HG03108 (cell line): ENCODE measurements at regions not wholly inside any gene's neighbourhood (a gene's known extent, or its start where the extent isn't known, plus 50 kb on each side); places are given as distances from the start of the nearest gene placed in this dataset.

Source experiments
- ATAC-seq: cut with Tn5 transposase; IDR thresholded peaks from one replicate; pipeline ENCODE4 v1.9.1; 2021; ENCODE audit warnings: moderate library complexity; ENCODE audit not compliant: unreplicated experiment

DNA sequence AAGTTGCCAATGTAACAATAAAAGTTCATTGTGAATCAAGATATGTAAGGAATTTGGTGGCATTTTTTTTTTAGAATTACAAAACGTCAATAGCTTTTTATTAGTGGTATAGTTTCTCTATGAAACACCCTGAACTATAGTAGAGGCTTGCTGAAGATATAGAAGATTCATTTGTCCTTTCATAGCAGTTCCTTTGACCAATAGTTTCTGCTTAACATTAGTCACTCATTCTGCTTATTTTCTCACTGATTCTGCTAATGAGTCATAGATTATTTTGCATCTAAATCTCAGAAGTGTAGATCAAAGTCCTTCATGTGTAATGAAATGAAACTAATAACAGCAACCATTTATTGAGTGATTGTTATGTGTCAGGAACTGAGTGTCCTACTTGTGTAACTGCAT is 205.0 kb upstream of the TET2 start:
- no peak for ATAC-seq

DNA sequence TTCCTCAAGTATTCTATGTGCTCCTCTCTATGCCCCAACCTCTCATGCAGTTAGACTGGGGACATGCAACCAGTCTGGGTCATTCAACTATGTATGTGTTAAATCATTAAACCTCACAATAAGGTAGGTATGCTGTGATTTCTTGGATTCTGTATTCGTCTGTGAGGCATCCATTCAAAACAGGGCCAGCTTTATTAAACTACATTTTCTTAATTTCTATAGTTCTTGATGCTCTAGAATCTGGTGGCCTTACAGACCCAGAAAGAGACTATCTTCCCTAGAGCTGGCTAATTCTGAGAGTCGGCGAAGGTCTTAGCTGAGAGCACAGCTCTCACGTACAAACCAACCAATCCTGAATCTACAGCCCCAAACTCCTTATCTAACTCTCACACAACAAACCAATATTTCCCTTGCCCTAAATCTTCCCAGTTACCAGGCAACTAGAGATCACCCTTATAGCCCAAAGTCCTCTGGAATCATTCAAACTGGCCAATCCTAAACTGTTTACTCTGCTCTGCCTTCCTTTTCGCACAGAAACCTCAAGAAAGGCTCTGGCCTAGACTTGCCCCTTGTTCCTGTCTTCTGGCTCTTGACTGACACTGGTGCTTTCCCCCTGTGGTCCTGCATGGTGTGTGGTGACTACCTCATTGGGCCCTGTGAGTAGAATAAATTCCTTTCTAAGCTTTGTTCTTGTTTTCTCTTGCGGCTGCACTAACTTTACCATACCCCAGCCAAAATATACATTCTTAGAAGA is 203.5 kb upstream of the TET2 start:
- no peak for ATAC-seq

DNA sequence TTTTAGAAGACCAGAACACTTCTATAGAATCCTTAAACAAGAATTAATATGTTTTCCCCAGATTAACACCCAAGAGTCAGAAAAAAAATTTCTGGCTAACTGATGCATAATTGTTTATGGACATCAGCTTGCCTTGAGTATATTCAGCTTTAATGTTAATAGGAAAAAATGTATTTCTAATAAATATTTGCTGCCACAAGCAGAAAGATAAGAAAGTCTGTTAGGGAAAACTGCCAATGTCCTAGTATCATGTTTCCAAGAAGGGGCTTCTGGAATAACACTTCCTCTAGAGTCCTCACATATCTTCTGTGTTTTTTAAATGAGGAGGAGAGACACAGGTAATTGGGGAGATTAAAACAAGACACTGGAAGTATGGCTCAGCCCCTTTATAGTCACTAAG is 202.1 kb upstream of the TET2 start:
- no peak for ATAC-seq

DNA sequence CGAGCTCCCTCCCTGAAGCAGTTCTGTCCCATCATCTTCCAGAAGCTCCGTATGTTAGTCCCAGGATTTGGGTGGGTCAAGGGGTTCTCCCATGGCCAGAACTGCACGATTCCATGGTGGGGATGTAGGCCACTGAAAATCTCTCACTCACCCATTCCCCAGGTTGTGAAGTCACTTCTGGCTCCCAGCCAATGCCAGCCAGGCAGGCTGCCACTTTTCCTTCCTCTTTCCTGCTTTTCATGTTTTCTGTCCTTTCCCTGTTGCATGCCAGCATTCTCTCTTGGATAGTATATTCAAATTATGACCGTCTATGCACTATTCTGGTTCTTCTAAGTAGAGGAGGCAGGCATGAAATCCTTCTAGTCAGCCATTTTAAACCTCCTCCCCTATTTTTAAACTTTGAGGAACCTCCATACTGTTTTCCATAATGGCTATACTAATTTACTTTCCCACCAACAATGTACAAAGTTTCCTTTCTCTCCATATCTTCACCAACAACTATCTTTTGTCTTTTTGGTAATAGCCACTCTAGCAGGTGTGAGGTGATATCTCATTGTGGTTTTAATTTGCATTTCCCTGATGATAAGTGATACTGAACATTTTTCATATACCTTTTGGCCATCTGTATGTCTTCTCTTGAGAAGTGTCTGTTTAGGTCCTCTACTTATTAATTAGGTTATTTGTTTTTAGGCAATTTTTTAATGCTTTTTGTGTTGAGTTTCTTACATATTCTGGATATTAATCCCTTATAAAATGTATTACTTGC is 182.1 kb upstream of the TET2 start:
- ATAC-seq: no peak

DNA sequence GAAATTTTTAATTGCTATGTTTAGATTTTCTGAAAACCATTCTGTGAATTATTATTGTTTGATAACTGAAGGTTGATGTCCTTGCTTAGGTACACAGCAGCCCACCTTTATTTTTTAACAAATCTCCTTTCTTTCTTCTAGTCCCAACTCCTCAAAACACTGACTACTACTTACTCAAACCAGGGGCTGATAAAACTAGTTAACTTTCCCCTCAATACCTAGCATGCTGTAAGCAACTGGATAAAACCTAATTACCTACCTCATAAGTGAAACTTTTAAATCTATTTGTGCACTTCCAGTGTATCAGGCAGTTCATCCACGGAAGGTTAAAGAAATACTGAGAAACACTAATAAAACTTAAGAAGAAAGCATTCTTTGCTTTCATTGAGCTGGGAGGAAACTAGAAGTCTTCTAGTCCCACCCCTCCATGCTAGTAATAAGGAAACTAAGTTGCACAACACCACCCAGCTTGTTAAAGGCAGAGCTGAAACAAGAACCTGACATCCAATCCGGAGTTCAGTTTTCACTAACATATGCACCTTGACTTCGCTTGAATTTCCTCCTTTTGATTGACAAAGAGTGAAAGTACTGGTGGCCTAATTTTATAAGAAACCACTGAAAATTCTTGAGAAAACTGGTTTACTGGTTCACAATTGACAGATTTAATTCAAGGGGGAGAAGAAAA is 180.2 kb upstream of the TET2 start:
- peak; percentile 97 for ATAC-seq

DNA sequence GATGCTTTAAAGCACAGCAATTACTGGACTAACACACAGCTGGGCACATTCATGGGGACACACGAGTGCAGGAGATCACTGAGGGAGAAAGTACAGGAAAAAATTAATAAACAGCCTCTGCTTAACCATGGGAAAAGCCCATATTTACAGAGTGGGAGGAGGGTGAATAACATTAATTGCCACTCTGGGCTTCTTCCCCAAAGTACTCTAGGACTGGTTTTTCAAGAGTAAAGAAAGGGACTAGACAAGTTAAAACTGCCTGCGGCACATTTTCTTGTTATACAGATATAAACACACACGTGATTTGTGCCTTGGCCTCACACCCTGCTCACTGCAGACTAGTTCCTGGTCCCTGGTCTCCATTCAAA is 179.7 kb upstream of the TET2 start:
- peak; percentile 15 for ATAC-seq

DNA sequence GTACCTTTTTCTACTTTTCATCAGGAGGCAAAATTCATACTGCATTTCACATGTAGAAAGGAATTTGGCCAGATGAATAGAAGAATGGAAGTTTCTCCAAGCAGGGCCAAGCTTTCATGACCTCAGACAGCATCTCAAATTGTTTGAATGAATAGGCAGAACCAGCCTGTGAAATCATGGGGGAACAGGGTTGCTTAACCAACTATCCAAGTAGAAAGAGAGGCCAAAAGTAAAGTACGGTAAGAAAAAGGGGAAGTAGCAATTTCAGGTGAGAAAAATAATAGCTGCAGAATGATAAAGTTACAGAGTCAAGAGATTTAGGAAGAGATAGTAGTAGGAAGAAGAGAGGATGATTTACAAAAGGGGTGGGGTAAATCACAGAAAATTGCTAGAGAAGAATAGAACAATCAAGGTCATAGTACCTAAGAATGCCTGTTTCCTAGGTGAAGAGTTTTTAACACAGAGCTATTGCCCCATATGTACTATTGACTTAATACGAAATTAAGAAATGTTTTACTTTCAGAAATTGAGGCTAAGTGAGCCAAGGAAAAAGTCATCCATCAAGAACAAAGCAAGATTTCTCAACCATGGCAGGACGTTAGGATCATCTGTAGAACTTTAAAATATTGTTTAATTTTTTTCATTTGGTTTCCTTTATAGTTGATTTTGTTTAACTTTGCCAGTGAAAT is 177.1 kb upstream of the TET2 start:
- no peak for ATAC-seq

DNA sequence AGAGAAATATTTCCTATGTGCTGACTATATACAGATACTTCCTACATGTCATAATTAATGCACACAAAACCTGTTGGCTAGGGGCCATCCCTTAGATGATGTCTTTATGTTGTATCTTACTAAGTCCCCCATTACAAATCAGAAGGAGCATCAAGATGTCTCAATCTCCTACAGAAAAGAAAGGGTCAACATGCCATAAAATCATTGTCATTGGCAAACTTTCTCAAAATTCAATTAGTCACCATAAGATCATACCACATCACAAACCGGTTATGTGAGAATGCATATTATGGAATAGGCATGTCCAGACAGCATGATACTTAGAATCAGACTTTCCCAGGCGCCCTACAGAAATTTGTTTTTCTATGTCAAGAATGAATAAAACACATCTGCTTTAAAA is 175.2 kb upstream of the TET2 start:
- no peak for ATAC-seq

DNA sequence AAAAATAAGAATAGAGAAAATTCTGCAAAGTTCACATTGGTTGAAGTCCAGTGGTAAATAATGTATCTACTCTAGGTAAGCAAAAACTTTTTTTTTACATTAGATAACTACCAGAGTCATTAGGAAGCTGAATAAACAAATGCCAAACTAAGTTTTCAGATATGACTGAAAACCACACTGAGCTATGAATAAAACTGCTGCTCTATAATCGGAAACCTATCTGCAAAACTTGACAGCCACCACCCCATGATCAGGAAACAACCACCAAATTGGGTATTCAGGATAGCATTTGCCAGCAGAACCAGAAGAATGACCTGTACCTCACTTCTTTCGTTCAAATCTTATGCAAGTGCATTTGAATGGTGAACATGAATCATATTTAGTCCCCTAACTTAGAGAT is 173.0 kb upstream of the TET2 start:
- ATAC-seq: peak; percentile 60

DNA sequence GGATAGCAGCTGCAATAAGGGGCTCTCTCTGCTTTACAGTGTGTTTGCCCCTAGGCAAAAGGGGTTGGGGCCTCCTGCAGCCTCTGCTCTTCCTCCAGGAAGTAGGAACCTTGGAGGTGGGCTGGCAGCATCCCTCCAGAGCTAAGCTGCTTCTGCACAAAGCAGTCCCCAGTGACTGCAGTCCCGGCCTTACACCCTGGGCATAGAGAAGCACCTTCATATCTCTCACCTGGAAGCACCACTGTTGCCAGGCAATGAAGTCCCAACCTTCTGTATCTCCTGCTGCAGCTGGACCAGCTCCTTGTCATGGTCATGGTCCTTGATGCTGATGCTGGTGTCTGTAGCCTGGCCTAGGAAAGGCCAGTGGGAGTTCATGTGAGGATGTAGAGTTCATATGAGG is 171.1 kb upstream of the TET2 start:
- ATAC-seq: no peak

DNA sequence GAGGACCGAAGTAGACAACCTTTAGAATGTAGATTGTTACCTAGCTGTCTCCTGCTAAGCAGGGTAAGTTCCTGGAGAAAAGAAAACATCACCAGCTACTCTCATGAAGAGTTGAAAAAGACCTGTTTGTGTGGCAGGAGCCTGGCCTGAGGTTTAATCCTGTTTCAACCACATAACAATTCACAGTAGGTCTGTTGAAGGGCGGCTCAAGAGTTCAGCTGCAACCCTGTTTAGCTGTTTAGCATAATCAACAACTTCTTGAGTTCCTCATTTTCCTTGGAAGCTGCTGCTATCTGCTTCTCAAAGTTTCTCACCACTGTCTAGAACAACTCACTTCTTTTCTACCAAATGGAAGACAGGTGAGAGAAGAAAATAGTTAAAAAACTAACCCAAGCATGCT is 170.4 kb upstream of the TET2 start:
- no peak for ATAC-seq

DNA sequence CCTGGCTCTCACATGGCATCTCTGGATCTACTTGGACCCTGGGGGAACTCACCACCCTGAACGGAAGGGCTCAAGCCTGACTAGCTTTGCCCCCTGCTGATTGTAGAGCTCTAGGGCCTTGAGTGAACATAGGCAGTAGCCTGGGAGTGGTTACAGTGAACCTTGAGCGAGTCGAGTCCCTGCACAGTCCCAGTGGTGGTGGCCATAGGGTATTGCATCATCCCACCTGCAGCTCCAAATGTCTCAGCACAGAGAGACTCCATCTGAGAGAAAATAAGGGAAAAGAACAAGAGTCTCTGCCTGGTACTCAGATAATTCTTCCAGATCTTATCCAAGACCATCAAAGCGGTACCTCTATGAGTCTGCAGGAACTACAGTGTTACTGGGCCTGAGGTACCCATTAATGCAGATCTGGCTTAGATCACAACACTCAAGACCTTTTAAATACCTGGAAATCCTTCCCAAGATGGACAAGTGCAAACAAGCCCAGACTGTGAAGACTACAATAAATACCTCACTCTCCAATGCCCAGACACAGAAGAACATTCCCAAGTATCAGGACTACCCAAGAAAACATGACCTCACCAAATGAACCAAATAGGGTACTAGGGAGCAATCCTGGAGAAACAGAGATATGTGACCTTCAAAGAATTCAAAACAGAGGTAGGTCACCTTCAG is 167.5 kb upstream of the TET2 start:
- no peak for ATAC-seq

DNA sequence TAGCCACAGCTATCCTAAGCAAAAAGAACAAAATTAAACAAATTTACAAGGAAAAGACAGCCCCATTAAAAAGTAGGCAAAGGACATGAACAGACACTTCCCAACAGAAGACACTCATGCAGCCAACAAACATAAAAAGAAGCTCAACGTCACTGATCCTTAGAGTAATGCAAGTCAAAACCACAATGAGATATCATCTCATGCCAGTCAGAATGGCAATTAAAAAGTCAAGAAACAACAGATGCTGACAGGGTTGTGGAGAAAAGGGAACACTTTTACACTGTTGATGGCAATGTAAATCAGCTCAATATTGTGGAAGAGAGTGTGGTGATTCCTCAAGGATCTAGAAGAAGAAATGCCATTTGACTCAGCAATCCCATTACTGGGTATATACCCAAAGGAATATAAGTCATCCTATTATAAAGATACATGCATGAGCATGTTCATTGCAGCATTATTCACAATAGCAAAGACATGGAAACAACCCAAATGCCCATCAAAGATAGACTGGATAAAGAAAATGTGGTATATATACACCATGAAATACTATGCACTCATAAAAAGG is 163.0 kb upstream of the TET2 start:
- ATAC-seq: no peak

DNA sequence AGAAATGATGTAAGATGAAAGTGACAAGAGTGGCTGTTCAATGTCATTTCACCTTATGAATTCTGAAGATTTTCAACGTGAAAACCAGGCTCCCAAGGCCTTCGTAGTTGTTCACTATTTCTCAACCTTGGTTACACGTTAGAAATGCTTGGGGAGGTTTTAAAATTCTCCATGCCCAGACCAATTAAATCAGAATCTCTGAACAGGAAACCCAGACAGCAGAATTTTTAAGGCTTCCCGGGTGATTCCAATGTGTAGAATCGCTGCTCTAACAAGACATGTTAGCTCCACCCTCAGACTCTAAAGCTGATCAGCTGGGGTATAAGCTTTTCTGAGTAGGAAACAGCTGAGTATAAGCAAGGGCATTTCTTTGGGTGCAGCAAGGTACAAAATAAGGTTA is 160.4 kb upstream of the TET2 start:
- ATAC-seq: no peak

DNA sequence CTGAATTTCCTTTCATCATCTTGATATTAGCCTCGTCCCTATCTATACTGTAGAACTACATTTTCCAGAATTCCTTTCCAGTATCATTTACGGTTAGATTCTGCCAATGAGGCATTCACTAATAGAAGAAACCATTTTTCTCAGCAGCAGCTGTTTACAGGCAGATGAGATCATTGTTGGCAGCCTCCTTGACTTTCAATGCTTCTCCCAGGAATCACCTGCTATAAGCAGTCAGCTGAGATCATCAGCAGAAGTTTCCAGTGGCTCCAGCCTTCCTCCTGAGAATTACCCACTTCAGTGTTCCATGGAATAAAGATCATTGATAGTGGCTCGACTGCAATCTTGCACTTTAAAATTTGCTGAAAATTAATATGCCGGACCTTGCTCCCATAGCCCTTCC is 157.3 kb upstream of the TET2 start:
- ATAC-seq: no peak

DNA sequence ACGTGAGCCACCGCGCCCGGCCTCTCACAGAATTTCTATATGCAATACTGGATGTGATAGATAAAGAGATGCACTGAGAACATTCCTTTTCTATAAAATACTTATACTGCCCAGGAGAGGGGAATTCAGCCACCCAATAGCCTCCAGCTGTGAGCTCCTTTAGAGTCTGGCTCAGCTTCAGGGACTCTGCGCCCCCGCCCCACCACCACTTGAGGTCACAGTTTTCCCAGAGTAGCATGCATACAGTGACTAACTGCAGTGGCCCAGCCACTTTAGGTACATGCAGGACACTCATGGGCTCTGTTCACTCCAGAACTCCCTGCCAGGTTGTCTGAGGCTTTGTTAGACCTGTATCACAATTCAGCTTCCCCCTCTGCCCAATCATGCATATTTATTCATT is 144.4 kb upstream of the TET2 start:
- ATAC-seq: no peak

DNA sequence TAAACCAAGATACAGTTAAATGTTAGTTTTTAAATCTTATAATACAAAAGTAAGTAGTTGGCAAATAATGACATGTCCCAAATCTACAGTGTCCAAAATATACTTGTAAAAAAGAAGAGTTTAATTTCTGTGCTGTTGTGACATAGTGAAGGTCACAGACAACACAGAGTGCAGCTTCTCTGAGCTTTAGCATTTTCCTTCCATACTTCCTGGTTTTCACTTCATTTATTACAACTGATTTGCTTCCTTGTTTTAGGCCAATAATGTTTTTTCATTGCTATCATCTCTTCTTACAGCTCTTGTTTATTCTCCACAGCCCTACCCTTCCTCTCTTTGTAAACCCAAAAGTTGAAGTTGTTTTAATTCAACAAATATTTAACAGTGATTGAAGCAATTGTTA is 132.4 kb upstream of the TET2 start:
- ATAC-seq: no peak

DNA sequence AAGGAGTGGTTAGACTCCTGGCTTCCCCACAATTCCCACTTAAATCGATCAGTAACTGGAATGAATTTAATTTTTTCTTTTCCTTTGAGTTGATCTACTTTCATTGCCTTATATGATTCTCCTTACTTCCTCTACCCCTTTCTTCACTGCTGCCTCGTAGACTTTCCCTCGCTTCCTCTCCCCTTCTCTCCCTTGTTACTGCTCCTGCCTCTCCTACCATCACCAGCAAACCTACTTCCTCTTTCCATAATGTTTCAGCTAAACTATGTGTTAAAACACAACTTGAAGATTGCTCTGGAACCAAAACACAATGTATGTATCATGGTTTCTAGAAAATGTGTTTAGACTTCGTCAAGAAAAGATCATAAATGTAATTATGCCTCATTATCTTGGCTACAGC is 132.0 kb upstream of the TET2 start:
- no peak for ATAC-seq

DNA sequence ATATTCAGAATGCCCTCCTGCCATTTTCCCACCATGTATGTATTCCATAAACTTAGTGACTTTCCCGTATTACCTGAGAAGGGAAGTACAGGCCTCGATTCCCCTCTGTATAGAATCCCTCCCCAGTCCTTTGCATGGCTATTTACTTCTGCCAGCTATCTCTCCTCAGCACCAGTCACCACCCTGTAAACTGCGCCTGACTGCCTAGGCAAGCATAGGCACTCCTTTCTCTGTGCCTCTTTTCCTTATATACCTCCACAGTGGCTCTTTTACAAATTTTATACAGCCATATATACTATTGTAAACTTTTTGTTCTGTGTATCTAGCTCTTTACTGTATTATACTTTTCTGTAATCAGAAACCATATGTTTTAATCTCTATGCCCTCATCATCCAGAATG is 130.9 kb upstream of the TET2 start:
- ATAC-seq: no peak

DNA sequence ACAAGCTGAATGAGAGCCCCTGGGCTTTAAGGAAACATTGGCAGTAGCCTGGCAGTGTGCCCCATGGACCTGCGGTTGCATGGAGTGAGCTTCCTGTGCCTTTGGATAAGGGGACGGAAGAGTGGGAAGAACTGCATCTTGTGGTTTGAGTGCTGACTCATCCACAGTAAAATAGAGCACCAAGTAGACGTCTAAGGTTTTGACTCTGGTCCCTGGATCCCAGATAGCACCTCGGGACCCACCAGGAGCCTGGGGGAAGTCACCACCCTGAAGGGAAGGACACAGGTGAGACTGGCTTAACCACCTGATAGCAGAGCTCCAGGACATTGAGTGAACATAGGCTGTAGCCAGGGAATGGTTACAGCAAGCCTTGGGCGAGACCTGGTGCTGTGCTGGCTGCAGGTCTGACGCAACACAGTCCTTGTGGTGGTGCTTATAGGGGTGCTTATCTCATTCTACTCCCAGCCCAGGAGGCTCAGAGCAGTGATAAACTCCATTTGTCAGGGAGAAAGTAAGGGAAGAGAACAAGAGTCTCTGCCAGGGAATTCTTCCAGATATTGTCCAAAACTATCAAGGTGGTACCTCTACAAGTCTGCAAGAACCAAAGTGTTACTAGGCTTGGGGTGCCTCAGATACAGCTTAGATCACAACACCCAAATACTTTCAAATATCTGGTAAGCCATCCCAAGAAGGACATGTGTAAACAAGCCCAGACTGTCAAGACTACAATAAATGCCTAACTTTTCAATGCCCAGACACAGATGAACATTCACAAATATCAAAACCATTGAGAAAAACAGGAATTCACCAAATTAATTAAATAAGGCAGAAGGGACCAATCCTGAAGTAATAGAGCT is 123.6 kb upstream of the TET2 start:
- no peak for ATAC-seq
